GM12878 (cell line): ENCODE measurements at regions not wholly inside any gene's neighbourhood (a gene's known extent, or its start where the extent isn't known, plus 50 kb on each side); places are given as distances from the start of the nearest gene placed in this dataset.

ENCODE experiments used
- ATAC-seq: fragments of 200-7000 bp; cut with Tn5 transposase; 3 replicates; pipeline ENCODE4 v1.9.1; 2020; ENCODE audit warnings: mild to moderate bottlenecking, moderate library complexity
- BruUV-seq: library from RNA; stranded (reverse); fragments of 400-500 nt; replicated peaks from 2 replicates; lab custom pipeline; 2021; lab: Mats Ljungman, UMichigan
- CTCF ChIA-PET: fragments of 300-600 bp; sonication (Branson Sonifier 250); formaldehyde crosslinking; extraction: SDS; loops from one replicate; lab custom pipeline; 2021; ENCODE audit warnings: inconsistent platforms; lab: Yijun Ruan, JAX
- POLR2A ChIA-PET: fragments of 350-600 bp; formaldehyde crosslinking; extraction: SDS; loops from one replicate; lab custom pipeline; 2021; ENCODE audit warnings: inconsistent platforms; lab: Charles Lee
- RAD21 ChIA-PET: fragments of 300-600 bp; sonication (Branson Sonifier 250); formaldehyde crosslinking; loops from one replicate; lab custom pipeline; 2023; ENCODE audit warnings: antibody characterized with exemption; ENCODE audit not compliant: unreplicated experiment; lab: Charles Lee
- SMC1A ChIA-PET: fragments of 300-600 bp; sonication (Branson Sonifier 250); formaldehyde crosslinking; loops from one replicate; lab custom pipeline; 2023; ENCODE audit not compliant: unreplicated experiment, uncharacterized antibody; lab: Charles Lee
- DNase-seq: peaks from one replicate; pipeline ENCODE4 v3.0.0-alpha.2; 2011; ENCODE audit warnings: low read depth, low spot score
- FAIRE-seq: peaks from 3 replicates; lab custom pipeline; 2011; peaks lifted over from hg19 to GRCh38; lab: Jason Lieb, UNC
- H2AFZ ChIP-seq: 2 replicates; pipeline ENCODE4 v1.6.0; 2011; ENCODE audit warnings: low read depth, low read length, control low read depth; ENCODE audit not compliant: control insufficient read depth
- H3K27ac ChIP-seq: 2 replicates; pipeline ENCODE4 v1.5.1; 2011; ENCODE audit warnings: control low read depth; ENCODE audit not compliant: control insufficient read depth, insufficient read depth
- H3K27me3 ChIP-seq, 2 experiments: replicated peaks in 1 of 2; 2 replicates each; pipeline versions ENCODE4 v1.6.0 to v1.6.1; 2011; ENCODE audit warnings: low read length in 1 of 2; ENCODE audit not compliant: control insufficient read depth in 2 of 2, insufficient read depth in 2 of 2
- H3K36me3 ChIP-seq, 2 experiments: 2 replicates each; pipeline ENCODE4 v1.5.1; 2011; ENCODE audit warnings: low read length in 1 of 2; ENCODE audit not compliant: control insufficient read depth in 2 of 2, insufficient read depth in 2 of 2
- H3K4me1 ChIP-seq: 2 replicates; pipeline ENCODE4 v1.6.1; 2011; ENCODE audit warnings: mild to moderate bottlenecking, low read length, moderate library complexity, mixed read lengths; ENCODE audit not compliant: control insufficient read depth, insufficient read depth
- H3K4me2 ChIP-seq: 2 replicates; pipeline ENCODE4 v1.6.0; 2011; ENCODE audit warnings: control low read depth; ENCODE audit not compliant: control insufficient read depth, insufficient read depth
- H3K4me3 ChIP-seq: fragments of 200-600 bp; sonication (generic); 2 replicates; pipeline ENCODE4 v1.5.1; 2016
- H3K79me2 ChIP-seq: 2 replicates; pipeline ENCODE4 v1.6.0; 2011; ENCODE audit warnings: low read length; ENCODE audit not compliant: control insufficient read depth, insufficient read depth
- H3K9ac ChIP-seq: 2 replicates; pipeline ENCODE4 v1.8.0; 2011; ENCODE audit warnings: low read length, control low read depth, mixed read lengths; ENCODE audit not compliant: control insufficient read depth, insufficient read depth
- H3K9me3 ChIP-seq: replicated peaks from 3 replicates; pipeline ENCODE4 v1.5.1; 2011; ENCODE audit warnings: mild to moderate bottlenecking, low read length; ENCODE audit not compliant: control insufficient read depth, insufficient read depth
- H4K20me1 ChIP-seq: 2 replicates; pipeline ENCODE4 v1.6.0; 2011; ENCODE audit not compliant: control insufficient read depth, insufficient read depth
- CBX3 ChIP-seq: fragments of 200-600 bp; sonication (generic); IDR thresholded peaks from 2 replicates; pipeline ENCODE4 v1.6.1; 2016; ENCODE audit warnings: low read depth, borderline replicate concordance
- CEBPB ChIP-seq, 2 experiments: fragments of 150-350 bp in 1 of 2; IDR thresholded peaks; 2 replicates each; pipeline ENCODE4 v1.6.1; 2012 to 2014; ENCODE audit warnings: low read depth in 2 of 2, low read length in 2 of 2, borderline replicate concordance in 1 of 2, inconsistent platforms in 1 of 2
- CHD2 ChIP-seq: IDR thresholded peaks from 2 replicates; pipeline ENCODE4 v1.6.1; 2011; ENCODE audit warnings: low read depth, low read length, improper control_type of control experiment, borderline replicate concordance
- HDGF ChIP-seq: fragments of 450-650 bp; IDR thresholded peaks from 2 replicates; pipeline ENCODE4 v1.6.1; 2016; ENCODE audit warnings: antibody characterized with exemption
- KAT2A ChIP-seq: conservative IDR thresholded peaks from 2 replicates; pipeline ENCODE4 v1.6.1; 2011; ENCODE audit warnings: low read depth, low read length; ENCODE audit not compliant: control insufficient read depth
- KDM1A ChIP-seq: fragments of 200-600 bp; sonication (generic); IDR thresholded peaks from 2 replicates; pipeline ENCODE4 v1.6.1; 2016; ENCODE audit warnings: borderline replicate concordance
- MEF2B ChIP-seq: fragments of 450-650 bp; IDR thresholded peaks from 2 replicates; pipeline ENCODE4 v1.6.1; 2018; ENCODE audit warnings: mild to moderate bottlenecking, moderate library complexity; ENCODE audit not compliant: partially characterized antibody, poor library complexity, severe bottlenecking
- RUNX3 ChIP-seq: IDR thresholded peaks from 2 replicates; pipeline ENCODE4 v1.6.1; 2012; ENCODE audit warnings: low read length, inconsistent platforms
- SMC3 ChIP-seq: IDR thresholded peaks from 2 replicates; pipeline ENCODE4 v1.6.1; 2011; ENCODE audit warnings: low read length, improper control_type of control experiment, borderline replicate concordance
- SREBF1 ChIP-seq: IDR thresholded peaks from 2 replicates; pipeline ENCODE4 v1.6.1; 2012; ENCODE audit warnings: mild to moderate bottlenecking, low read length
- ZNF274 ChIP-seq: IDR thresholded peaks from one replicate; pipeline ENCODE4 v1.8.0; 2011; ENCODE audit not compliant: insufficient read length, insufficient read depth
- ZNF622 ChIP-seq: fragments of 450-650 bp; IDR thresholded peaks from 2 replicates; pipeline ENCODE4 v1.6.1; 2017; ENCODE audit warnings: mild to moderate bottlenecking, inconsistent platforms
- ZZZ3 ChIP-seq: IDR thresholded peaks from 2 replicates; pipeline ENCODE4 v1.6.1; 2011; ENCODE audit warnings: low read depth; ENCODE audit not compliant: control insufficient read depth, insufficient read length
- WGBS: methylation state at CpG from one replicate; pipeline ENCODE4 v1.1.6; 2016; ENCODE audit warnings: low lambda C conversion rate; ENCODE audit not compliant: insufficient replicate concordance, insufficient coverage; ENCODE audit errors: missing lambda C conversion rate; 5-methylcytosine and 5-hydroxymethylcytosine counted together
- in situ Hi-C: fragments of 300-500 bp; cut with MboI; formaldehyde crosslinking; loops from 9 replicates; pipeline ENCODE4 v1.14.3; 2018; ENCODE audit warnings: mixed read lengths
- intact Hi-C: fragments of 100-400 bp; cut with micrococcal nuclease; formaldehyde crosslinking; loops from one replicate; pipeline ENCODE4 v1.14.2; 2022; ENCODE audit not compliant: unreplicated experiment
- TF ChIP-seq, protein P1 (sequence below): fragments of 450-650 bp; IDR thresholded peaks from 2 replicates; pipeline ENCODE4 v1.6.1; 2016; ENCODE audit warnings: mild to moderate bottlenecking
- TF ChIP-seq, protein P2 (sequence below): fragments of 150-350 bp; IDR thresholded peaks from 2 replicates; pipeline ENCODE4 v1.6.1; 2016; ENCODE audit warnings: low read depth, low read length

DNA sequence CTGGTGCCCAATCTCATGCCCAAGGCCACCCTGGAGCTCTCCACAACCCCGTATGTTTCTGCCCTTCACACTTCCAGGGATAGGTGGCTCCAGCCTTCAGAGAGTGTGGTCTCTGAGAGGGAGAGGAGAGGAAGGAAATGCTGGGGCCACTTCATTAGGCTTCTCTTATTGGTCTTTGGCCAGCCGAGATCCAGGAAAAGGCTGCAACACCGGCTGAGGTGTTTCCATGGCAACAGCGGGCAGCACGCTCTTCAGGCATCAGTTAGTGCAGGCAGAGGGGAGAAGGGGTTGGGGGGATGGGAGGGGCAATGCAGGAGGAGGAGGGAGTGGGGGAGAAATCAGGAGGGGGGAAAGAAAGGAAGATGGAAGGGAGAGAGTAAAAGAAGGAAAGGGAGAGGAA, 275.1 kb upstream of the GJB5 start:
- CTCF ChIA-PET = interaction anchor here (1.1 to 2.6 kb wide), 3 partner anchors 20 to 22 kb away, joined by 3 to 14 read pairs (median 8); no protein-coding TSS in a partner anchor
- no peak for DNase-seq
- no peak overlapping the region for H3K4me3 ChIP-seq
- 11% methylated on average over 5 of the region's 5 CpGs for WGBS
- in situ Hi-C loops (no loop called here), intact Hi-C loops (no loop called here)
- no peaks in the 10 kb centered on the region; the same call in 2 of the 3 replicates for H3K9me3 ChIP-seq
- H3K79me2 ChIP-seq = no peaks in the 10 kb centered on the region
- H3K27me3 ChIP-seq = no peaks in the 10 kb centered on the region
- POLR2A ChIA-PET = no interaction called here
- no peak for ATAC-seq
- no TSS peak for BruUV-seq
- no peak overlapping the region for H3K27ac ChIP-seq
- H2AFZ ChIP-seq = no peak overlapping the region
- no peak for TF ChIP-seq ZNF622
- no peak for TF ChIP-seq ZZZ3
- TF ChIP-seq MEF2B = no peak
- no peak for TF ChIP-seq KAT2A
- TF ChIP-seq, protein P1, sequence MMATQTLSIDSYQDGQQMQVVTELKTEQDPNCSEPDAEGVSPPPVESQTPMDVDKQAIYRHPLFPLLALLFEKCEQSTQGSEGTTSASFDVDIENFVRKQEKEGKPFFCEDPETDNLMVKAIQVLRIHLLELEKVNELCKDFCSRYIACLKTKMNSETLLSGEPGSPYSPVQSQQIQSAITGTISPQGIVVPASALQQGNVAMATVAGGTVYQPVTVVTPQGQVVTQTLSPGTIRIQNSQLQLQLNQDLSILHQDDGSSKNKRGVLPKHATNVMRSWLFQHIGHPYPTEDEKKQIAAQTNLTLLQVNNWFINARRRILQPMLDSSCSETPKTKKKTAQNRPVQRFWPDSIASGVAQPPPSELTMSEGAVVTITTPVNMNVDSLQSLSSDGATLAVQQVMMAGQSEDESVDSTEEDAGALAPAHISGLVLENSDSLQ = no peak
- no peak for TF ChIP-seq CHD2
- RAD21 ChIA-PET = no interaction called here
- no peaks in the 10 kb centered on the region for H3K36me3 ChIP-seq
- no peak overlapping the region for H3K4me2 ChIP-seq
- H3K9ac ChIP-seq = no peak overlapping the region
- SMC1A ChIA-PET = no interaction called here
- no peak for FAIRE-seq
- no peaks in the 10 kb centered on the region for H4K20me1 ChIP-seq
- H3K4me1 ChIP-seq = no peaks in the 10 kb centered on the region

- H4K20me1 ChIP-seq = no peaks in the 10 kb centered on the region
- no peak overlapping the region for H3K4me3 ChIP-seq
- H3K4me1 ChIP-seq = no peaks in the 10 kb centered on the region
- H3K79me2 ChIP-seq = no peaks in the 10 kb centered on the region
- ATAC-seq = no peak
- no TSS peak for BruUV-seq
- no peak overlapping the region for H3K27ac ChIP-seq
- ChIA-PET POLR2A (no interaction called here), SMC1A (no interaction called here), RAD21 (interaction anchor here (0.6 to 1.8 kb wide), 2 partner anchors 8 to 28 kb away, joined by 3 to 5 read pairs; no protein-coding TSS in a partner anchor), CTCF (interaction anchor here (0.5 kb wide), 1 partner anchor 206 kb away, joined by 3 read pairs; no protein-coding TSS in a partner anchor)
- no peak overlapping the region for H2AFZ ChIP-seq
- in situ Hi-C loops = no loop called here
- no peak for DNase-seq
- no peak for FAIRE-seq
- no peak overlapping the region for H3K4me2 ChIP-seq
- no peaks in the 10 kb centered on the region; the same call in 1 of the 3 replicates for H3K9me3 ChIP-seq
- intact Hi-C loops = no loop called here
- H3K27me3 ChIP-seq = no peaks in the 10 kb centered on the region
- no peaks in the 10 kb centered on the region for H3K36me3 ChIP-seq
- no peak overlapping the region for H3K9ac ChIP-seq
- TF ChIP-seq, protein P2, sequence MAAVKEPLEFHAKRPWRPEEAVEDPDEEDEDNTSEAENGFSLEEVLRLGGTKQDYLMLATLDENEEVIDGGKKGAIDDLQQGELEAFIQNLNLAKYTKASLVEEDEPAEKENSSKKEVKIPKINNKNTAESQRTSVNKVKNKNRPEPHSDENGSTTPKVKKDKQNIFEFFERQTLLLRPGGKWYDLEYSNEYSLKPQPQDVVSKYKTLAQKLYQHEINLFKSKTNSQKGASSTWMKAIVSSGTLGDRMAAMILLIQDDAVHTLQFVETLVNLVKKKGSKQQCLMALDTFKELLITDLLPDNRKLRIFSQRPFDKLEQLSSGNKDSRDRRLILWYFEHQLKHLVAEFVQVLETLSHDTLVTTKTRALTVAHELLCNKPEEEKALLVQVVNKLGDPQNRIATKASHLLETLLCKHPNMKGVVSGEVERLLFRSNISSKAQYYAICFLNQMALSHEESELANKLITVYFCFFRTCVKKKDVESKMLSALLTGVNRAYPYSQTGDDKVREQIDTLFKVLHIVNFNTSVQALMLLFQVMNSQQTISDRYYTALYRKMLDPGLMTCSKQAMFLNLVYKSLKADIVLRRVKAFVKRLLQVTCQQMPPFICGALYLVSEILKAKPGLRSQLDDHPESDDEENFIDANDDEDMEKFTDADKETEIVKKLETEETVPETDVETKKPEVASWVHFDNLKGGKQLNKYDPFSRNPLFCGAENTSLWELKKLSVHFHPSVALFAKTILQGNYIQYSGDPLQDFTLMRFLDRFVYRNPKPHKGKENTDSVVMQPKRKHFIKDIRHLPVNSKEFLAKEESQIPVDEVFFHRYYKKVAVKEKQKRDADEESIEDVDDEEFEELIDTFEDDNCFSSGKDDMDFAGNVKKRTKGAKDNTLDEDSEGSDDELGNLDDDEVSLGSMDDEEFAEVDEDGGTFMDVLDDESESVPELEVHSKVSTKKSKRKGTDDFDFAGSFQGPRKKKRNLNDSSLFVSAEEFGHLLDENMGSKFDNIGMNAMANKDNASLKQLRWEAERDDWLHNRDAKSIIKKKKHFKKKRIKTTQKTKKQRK = no peak
- TF ChIP-seq SREBF1 (no peak), SMC3 (no peak), KDM1A (no peak), ZNF274 (no peak), ZNF622 (no peak), RUNX3 (no peak), CBX3 (no peak), CEBPB (IDR thresholded peaks at IDR 0.05; ENCODE audit: borderline replicate concordance in 1 of 2, low read depth in 2 of 2, low read length in 2 of 2) (no peak), HDGF (no peak)
These were observed 266.7 kb upstream of the GJB5 start for GRCh38 chr1:34488080-34488708.
